ENCODE measurements at regions not wholly inside any gene's neighbourhood (a gene's known extent, or its start where the extent isn't known, plus 50 kb on each side); places are given as distances from the start of the nearest gene placed in this dataset.
A peak's percentile ranks its signal among the peaks of the same experiment; 100 is the strongest.

GRCh38 chr3:5476403-5476802 lies 288.9 kb downstream of the EDEM1 start:
- Mint-ChIP-seq H3K9me3 (peaks cover 0 to 2% (median 0%) of the 10 kb centered on the region in 9 donors), H3K27ac (no peak overlapping the region), H3K36me3 (no peaks in the 10 kb centered on the region), H3K4me1 (no peaks in the 10 kb centered on the region), H3K4me3 (no peak overlapping the region), H3K27me3 (peaks cover 0 to 9% (median 1%) of the 10 kb centered on the region in 5 donors)
- DNase-seq (no peak), ATAC-seq (no peak)
- POLR2A ChIA-PET, result no interaction called here

- ATAC-seq, result no peak
- no peak for DNase-seq
- Mint-ChIP-seq H3K36me3 (no peaks in the 10 kb centered on the region), H3K4me1 (no peaks in the 10 kb centered on the region), H3K27me3 (peaks cover 0 to 9% (median 1%) of the 10 kb centered on the region in 5 donors), H3K4me3 (no peak overlapping the region), H3K27ac (no peak overlapping the region), H3K9me3 (peaks cover 0 to 2% (median 0%) of the 10 kb centered on the region in 9 donors)
- POLR2A ChIA-PET, result no interaction called here
Observed at GRCh38 chr3:5479229-5479799, 291.8 kb downstream of the EDEM1 start.

GRCh38 chr3:5480190-5480589 lies 292.7 kb downstream of the EDEM1 start:
- H3K27ac Mint-ChIP-seq, result no peak overlapping the region
- H3K4me3 Mint-ChIP-seq, result no peak overlapping the region
- ATAC-seq (no peak), DNase-seq (no peak)
- POLR2A ChIA-PET, result no interaction called here
- H3K27me3 Mint-ChIP-seq, result peaks cover 0 to 3% (median 0%) of the 10 kb centered on the region in 5 donors
- H3K4me1 Mint-ChIP-seq, result no peaks in the 10 kb centered on the region
- H3K36me3 Mint-ChIP-seq, result no peaks in the 10 kb centered on the region
- H3K9me3 Mint-ChIP-seq, result no peaks in the 10 kb centered on the region

- Mint-ChIP-seq H3K4me1 (no peaks in the 10 kb centered on the region), H3K27me3 (peaks cover 0 to 8% (median 2%) of the 10 kb centered on the region in 5 donors), H3K36me3 (no peaks in the 10 kb centered on the region), H3K9me3 (no peaks in the 10 kb centered on the region), H3K27ac (no peak overlapping the region), H3K4me3 (no peak overlapping the region)
- ATAC-seq (no peak), DNase-seq (no peak)
- POLR2A ChIA-PET, result no interaction called here
Observed at GRCh38 chr3:5485427-5485826, 297.9 kb downstream of the EDEM1 start.

- ATAC-seq, result no peak
- Mint-ChIP-seq H3K4me1 (no peaks in the 10 kb centered on the region), H3K9me3 (no peaks in the 10 kb centered on the region), H3K4me3 (no peak overlapping the region), H3K36me3 (no peaks in the 10 kb centered on the region), H3K27ac (no peak overlapping the region), H3K27me3 (peaks cover 4 to 22% (median 5%) of the 10 kb centered on the region in 5 donors)
- no peak for DNase-seq
- POLR2A ChIA-PET, result no interaction called here
Observed at GRCh38 chr3:5488771-5489170, 301.3 kb downstream of the EDEM1 start.

- DNase-seq, result no peak
- Mint-ChIP-seq H3K27ac (no peak overlapping the region), H3K36me3 (no peaks in the 10 kb centered on the region)
Observed at GRCh38 chr3:5489536-5489935, 302.0 kb downstream of the EDEM1 start.

GRCh38 chr3:5494905-5495519 lies 307.5 kb downstream of the EDEM1 start:
- DNase-seq (no peak), ATAC-seq (no peak)
- POLR2A ChIA-PET, result no interaction called here
- no peaks in the 10 kb centered on the region for H3K9me3 Mint-ChIP-seq
- no peaks in the 10 kb centered on the region for H3K36me3 Mint-ChIP-seq
- H3K4me3 Mint-ChIP-seq, result no peak overlapping the region
- H3K27ac Mint-ChIP-seq, result no peak overlapping the region
- peaks cover 1 to 17% (median 4%) of the 10 kb centered on the region in 5 donors for H3K27me3 Mint-ChIP-seq
- H3K4me1 Mint-ChIP-seq, result peaks cover 0 to 3% (median 1%) of the 10 kb centered on the region in 4 donors

More at GRCh38 chr3:5489536-5489935, 302.0 kb downstream of the EDEM1 start:
- Mint-ChIP-seq H3K4me1 (no peaks in the 10 kb centered on the region), H3K9me3 (no peaks in the 10 kb centered on the region), H3K4me3 (no peak overlapping the region), H3K27me3 (peaks cover 4 to 22% (median 5%) of the 10 kb centered on the region in 5 donors)
- ATAC-seq, result no peak
- POLR2A ChIA-PET, result no interaction called here

- DNase-seq (no peak), ATAC-seq (no peak)
- no peak overlapping the region for H3K4me3 Mint-ChIP-seq
- H3K27me3 Mint-ChIP-seq, result peaks cover 0 to 3% (median 1%) of the 10 kb centered on the region in 5 donors
- H3K27ac Mint-ChIP-seq, result no peak overlapping the region
- no peaks in the 10 kb centered on the region for H3K9me3 Mint-ChIP-seq
- peaks cover 0 to 3% (median 1%) of the 10 kb centered on the region in 4 donors for H3K4me1 Mint-ChIP-seq
- no peaks in the 10 kb centered on the region for H3K36me3 Mint-ChIP-seq
- POLR2A ChIA-PET, result no interaction called here
Observed at GRCh38 chr3:5497497-5497896, 310.0 kb downstream of the EDEM1 start.

- no peaks in the 10 kb centered on the region for H3K36me3 Mint-ChIP-seq
- peaks cover 0 to 1% (median 0%) of the 10 kb centered on the region in 9 donors for H3K9me3 Mint-ChIP-seq
- H3K4me1 Mint-ChIP-seq, result peaks cover 0 to 3% (median 1%) of the 10 kb centered on the region in 4 donors
- POLR2A ChIA-PET, result no interaction called here
- no peak overlapping the region for H3K27ac Mint-ChIP-seq
- ATAC-seq (no peak), DNase-seq (no peak)
- no peak overlapping the region for H3K4me3 Mint-ChIP-seq
- peaks cover 0 to 7% (median 0%) of the 10 kb centered on the region in 5 donors for H3K27me3 Mint-ChIP-seq
Observed at GRCh38 chr3:5498981-5499380, 311.5 kb downstream of the EDEM1 start.

GRCh38 chr3:5499404-5499803 lies 311.9 kb downstream of the EDEM1 start:
- POLR2A ChIA-PET, result no interaction called here
- no peak for ATAC-seq
- peaks cover 0 to 3% (median 1%) of the 10 kb centered on the region in 4 donors for H3K4me1 Mint-ChIP-seq
- H3K9me3 Mint-ChIP-seq, result peaks cover 0 to 1% (median 0%) of the 10 kb centered on the region in 9 donors
- DNase-seq, result no peak
- H3K4me3 Mint-ChIP-seq, result no peak overlapping the region
- H3K36me3 Mint-ChIP-seq, result no peaks in the 10 kb centered on the region
- H3K27ac Mint-ChIP-seq, result no peak overlapping the region
- H3K27me3 Mint-ChIP-seq, result peaks cover 0 to 7% (median 0%) of the 10 kb centered on the region in 5 donors

- DNase-seq (no peak), ATAC-seq (no peak)
- H3K4me3 Mint-ChIP-seq, result no peak overlapping the region
- peaks cover 0 to 9% (median 2%) of the 10 kb centered on the region in 5 donors for H3K27me3 Mint-ChIP-seq
- H3K9me3 Mint-ChIP-seq, result peaks cover 0 to 13% (median 6%) of the 10 kb centered on the region in 9 donors
- peaks cover 0 to 5% (median 0%) of the 10 kb centered on the region in 3 donors for H3K36me3 Mint-ChIP-seq
- peaks cover 0 to 2% (median 0%) of the 10 kb centered on the region in 4 donors for H3K4me1 Mint-ChIP-seq
- POLR2A ChIA-PET, result no interaction called here
- H3K27ac Mint-ChIP-seq, result no peak overlapping the region
Observed at GRCh38 chr3:5503136-5503535, 315.6 kb downstream of the EDEM1 start.

GRCh38 chr3:5504135-5504534 lies 316.6 kb downstream of the EDEM1 start:
- H3K4me3 Mint-ChIP-seq, result no peak overlapping the region
- POLR2A ChIA-PET, result no interaction called here
- H3K27me3 Mint-ChIP-seq, result peaks cover 0 to 14% (median 2%) of the 10 kb centered on the region in 5 donors
- peaks cover 0 to 23% (median 13%) of the 10 kb centered on the region in 9 donors for H3K9me3 Mint-ChIP-seq
- ATAC-seq (no peak), DNase-seq (no peak)
- H3K4me1 Mint-ChIP-seq, result peaks cover 0 to 2% (median 0%) of the 10 kb centered on the region in 4 donors
- peak overlapping the region in 1 of 10 donors; percentile 57 for H3K27ac Mint-ChIP-seq
- peaks cover 0 to 12% (median 0%) of the 10 kb centered on the region in 3 donors for H3K36me3 Mint-ChIP-seq

- H3K27ac Mint-ChIP-seq, result no peak overlapping the region
- no peak overlapping the region for H3K4me3 Mint-ChIP-seq
- H3K9me3 Mint-ChIP-seq, result peaks cover 0 to 33% (median 21%) of the 10 kb centered on the region in 9 donors
- H3K36me3 Mint-ChIP-seq, result peaks cover 0 to 21% (median 0%) of the 10 kb centered on the region in 3 donors
- H3K27me3 Mint-ChIP-seq, result peaks cover 0 to 14% (median 6%) of the 10 kb centered on the region in 5 donors
- H3K4me1 Mint-ChIP-seq, result peaks cover 0 to 2% (median 0%) of the 10 kb centered on the region in 4 donors
- no peak for ATAC-seq
- POLR2A ChIA-PET, result no interaction called here
- no peak for DNase-seq
Observed at GRCh38 chr3:5505163-5505562, 317.7 kb downstream of the EDEM1 start.

Data from naive thymus-derived CD8-positive, alpha-beta T cell (primary cell).